GM12891 (cell line): ENCODE measurements at regions not wholly inside any gene's neighbourhood (a gene's known extent, or its start where the extent isn't known, plus 50 kb on each side); places are given as distances from the start of the nearest gene placed in this dataset.

Source experiments
- DNase-seq: peaks from one replicate; pipeline ENCODE4 v3.0.0; 2011; ENCODE audit warnings: low spot score; ENCODE audit not compliant: insufficient read length
- FAIRE-seq: peaks from 2 replicates; lab custom pipeline; 2011; peaks lifted over from hg19 to GRCh38; lab: Jason Lieb, UNC
- PAX5 ChIP-seq: IDR thresholded peaks from 2 replicates; pipeline ENCODE4 v1.6.1; 2011; ENCODE audit warnings: low read length, moderate library complexity, mild to moderate bottlenecking; ENCODE audit not compliant: insufficient read depth, severe bottlenecking
- POLR2A ChIP-seq: IDR thresholded peaks from 2 replicates; pipeline ENCODE4 v1.6.1; 2011; ENCODE audit warnings: low read depth, low read length, control low read depth
- POLR2AphosphoS5 ChIP-seq: IDR thresholded peaks from 2 replicates; pipeline ENCODE4 v1.6.1; 2011; ENCODE audit warnings: low read depth, low read length, control low read depth
- POU2F2 ChIP-seq: IDR thresholded peaks from 2 replicates; pipeline ENCODE4 v1.6.1; 2011; ENCODE audit warnings: low read depth, mild to moderate bottlenecking, control low read depth, low read length, moderate library complexity
- SPI1 ChIP-seq: IDR thresholded peaks from 2 replicates; pipeline ENCODE4 v1.6.1; 2011; ENCODE audit warnings: low read depth, low read length, control low read depth
- TAF1 ChIP-seq: IDR thresholded peaks from 2 replicates; pipeline ENCODE4 v1.6.1; 2011; ENCODE audit warnings: low read depth, low read length, control low read depth

DNA sequence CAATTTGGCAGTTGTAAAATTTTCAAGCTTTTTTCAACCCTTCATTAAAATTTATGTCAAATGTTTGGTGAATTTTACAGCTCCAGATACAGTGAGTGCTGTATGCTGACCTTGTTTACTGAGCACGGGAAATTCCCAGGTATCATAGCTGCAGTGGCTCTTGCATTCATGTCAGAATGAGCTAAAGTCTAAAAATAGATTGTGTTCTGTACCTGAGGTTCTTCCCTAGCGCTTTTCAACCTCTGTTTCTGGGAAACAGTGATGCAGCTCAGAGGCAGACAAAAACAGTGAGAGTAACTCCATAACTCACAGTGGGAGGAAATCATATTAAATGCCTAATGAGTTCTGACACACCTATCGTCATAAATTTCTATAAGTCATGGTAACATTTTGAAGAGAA lies 393.8 kb upstream of the GNPDA2 start:
- no peak for FAIRE-seq
- no peak for TF ChIP-seq POLR2A
- no peak for TF ChIP-seq POU2F2
- TF ChIP-seq TAF1: no peak
- TF ChIP-seq POLR2AphosphoS5: no peak
- no peak for TF ChIP-seq SPI1
- no peak for TF ChIP-seq PAX5
- DNase-seq: no peak

- no peak for DNase-seq
- no peak for TF ChIP-seq TAF1
- no peak for TF ChIP-seq POLR2A
- TF ChIP-seq SPI1: no peak
- no peak for TF ChIP-seq PAX5
- no peak for TF ChIP-seq POLR2AphosphoS5
- no peak for TF ChIP-seq POU2F2
- no peak for FAIRE-seq
These were observed 393.0 kb upstream of the GNPDA2 start for GRCh38 chr4:45119376-45119775.

DNA sequence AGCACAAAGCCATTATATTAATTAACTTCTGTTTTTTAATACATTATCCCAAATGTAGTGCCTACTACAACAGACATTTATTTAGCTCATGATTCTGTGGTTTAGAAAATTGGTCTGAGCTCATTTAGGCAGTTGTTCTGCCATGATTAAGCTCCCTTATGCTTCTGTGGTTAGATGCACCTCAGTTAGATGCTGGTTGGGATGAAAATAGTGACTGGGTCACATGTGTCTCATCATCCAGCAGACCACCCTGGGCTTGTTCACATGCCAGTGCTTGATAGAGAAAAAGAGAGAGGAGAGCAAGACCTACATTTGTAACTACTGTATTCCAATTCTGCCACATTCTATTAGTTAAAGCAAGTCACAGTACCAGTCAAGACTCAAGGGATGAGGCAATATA lies 376.4 kb upstream of the GNPDA2 start:
- DNase-seq (no peak), FAIRE-seq (no peak)
- TF ChIP-seq SPI1 (no peak), TAF1 (no peak), POU2F2 (no peak), PAX5 (no peak), POLR2A (no peak), POLR2AphosphoS5 (no peak)

DNA sequence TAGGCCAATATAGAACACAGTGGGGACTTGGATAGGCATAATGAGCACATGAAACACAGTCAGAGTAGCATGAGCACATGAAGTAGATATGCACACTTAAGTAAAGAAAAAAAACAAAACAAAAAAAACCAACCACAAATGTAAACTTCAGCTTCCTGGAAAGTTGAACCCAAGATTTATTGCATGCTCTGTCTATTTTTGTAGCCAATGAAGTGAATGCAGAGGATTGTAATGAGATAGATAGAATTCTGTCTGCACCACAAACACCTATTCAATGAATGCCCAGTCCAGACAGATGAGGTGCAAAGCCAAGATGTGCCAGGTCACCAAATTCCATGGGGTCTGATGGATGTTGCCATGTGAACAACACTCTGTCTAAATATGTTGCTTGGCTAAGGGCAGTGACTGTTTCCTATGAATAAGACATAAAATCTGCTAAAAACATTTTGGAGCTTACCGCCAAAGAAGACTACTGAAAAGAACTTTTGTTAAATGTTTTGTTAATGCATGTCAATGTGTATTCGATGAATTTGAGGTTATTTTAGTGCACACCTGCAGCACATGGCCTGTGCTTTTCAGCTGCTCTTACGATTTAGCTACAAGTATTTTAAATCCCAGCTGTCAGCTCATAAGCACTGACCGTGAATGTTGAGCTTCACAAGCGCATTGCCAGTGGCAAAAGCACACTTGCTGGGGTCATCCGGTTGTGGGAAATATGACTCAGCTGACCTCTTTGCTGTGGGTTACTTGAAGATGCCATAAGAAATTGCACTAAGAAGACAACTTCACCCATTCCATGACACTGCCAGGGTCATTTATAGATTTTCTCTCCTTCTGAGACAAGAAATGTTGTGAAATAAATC lies 374.8 kb upstream of the GNPDA2 start:
- DNase-seq (no peak), FAIRE-seq (no peak)
- TF ChIP-seq TAF1 (no peak), SPI1 (no peak), PAX5 (no peak), POU2F2 (no peak), POLR2A (no peak), POLR2AphosphoS5 (no peak)

DNA sequence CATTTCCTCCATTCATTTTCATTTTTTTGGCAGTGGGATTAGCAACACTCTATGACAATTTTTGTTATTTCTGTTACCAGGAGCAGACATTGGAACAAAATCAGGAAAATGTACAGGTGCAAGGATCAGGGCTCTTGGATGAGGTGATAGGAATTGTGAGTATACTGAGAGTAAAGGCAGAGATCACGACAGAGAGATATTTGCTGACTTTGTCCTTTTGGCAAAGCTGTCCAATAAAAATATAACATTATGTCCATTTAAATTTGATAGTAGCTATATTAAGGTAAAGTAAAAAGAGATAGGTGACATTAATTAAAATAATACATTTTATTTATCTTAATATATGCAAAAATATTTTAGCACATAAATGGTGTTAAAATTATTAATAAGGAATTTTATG lies 373.1 kb upstream of the GNPDA2 start:
- TF ChIP-seq TAF1: no peak
- DNase-seq: no peak
- FAIRE-seq: no peak

- no peak for DNase-seq
- TF ChIP-seq POLR2AphosphoS5: no peak
- no peak for TF ChIP-seq TAF1
- TF ChIP-seq POLR2A: no peak
- TF ChIP-seq SPI1: no peak
- TF ChIP-seq POU2F2: no peak
- no peak for TF ChIP-seq PAX5
- no peak for FAIRE-seq
These were observed 368.3 kb upstream of the GNPDA2 start for GRCh38 chr4:45094684-45095083.

GRCh38 chr4:45082101-45082500 lies 355.7 kb upstream of the GNPDA2 start:
- TF ChIP-seq POLR2A: no peak
- no peak for TF ChIP-seq TAF1
- TF ChIP-seq POU2F2: no peak
- no peak for TF ChIP-seq PAX5
- no peak for TF ChIP-seq POLR2AphosphoS5
- no peak for TF ChIP-seq SPI1
- FAIRE-seq (no peak), DNase-seq (no peak)

GRCh38 chr4:45079616-45080015 lies 353.3 kb upstream of the GNPDA2 start:
- TF ChIP-seq POLR2A (no peak), SPI1 (no peak), POLR2AphosphoS5 (no peak), TAF1 (no peak), POU2F2 (no peak), PAX5 (no peak)
- FAIRE-seq: no peak
- DNase-seq: no peak

DNA sequence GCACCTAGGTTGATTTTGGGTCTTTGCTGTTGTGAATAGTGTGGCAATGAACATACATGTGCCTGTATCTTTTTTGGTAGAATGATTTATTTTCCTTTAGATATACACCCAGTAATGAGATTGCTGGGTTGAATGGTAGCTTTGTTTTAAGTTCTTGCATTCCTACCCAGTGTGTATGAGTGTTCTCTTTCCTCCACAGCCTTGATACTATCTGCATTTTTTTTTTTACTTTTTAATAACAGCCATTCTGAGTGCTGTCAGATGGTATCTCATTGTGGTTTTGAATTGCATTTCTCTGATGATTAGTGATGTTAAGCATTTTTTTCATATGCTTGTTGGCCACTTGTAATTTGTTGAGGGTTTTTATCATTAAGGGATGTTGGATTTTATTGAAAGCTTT lies 351.8 kb upstream of the GNPDA2 start:
- TF ChIP-seq POU2F2: no peak
- no peak for TF ChIP-seq POLR2AphosphoS5
- TF ChIP-seq PAX5: no peak
- TF ChIP-seq POLR2A: no peak
- no peak for TF ChIP-seq TAF1
- TF ChIP-seq SPI1: no peak
- FAIRE-seq (no peak), DNase-seq (no peak)

DNA sequence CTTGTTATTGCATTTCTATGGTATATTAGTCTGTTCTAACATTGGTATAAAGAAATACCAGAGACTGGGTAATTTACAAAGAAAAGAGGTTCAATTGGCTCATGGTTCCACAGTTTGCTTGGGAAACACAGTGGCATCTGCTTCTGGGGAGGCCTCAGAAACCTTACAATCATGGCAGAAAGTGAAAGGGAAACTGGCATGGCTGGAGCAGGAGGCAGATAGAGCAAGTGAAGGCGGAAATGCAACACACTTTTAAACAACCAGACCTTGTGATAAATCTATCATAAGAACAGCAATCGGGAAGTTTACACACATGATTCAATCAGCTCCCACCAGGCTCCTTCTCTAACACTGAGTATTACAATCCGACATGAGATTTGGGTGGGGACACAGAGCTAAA lies 346.6 kb upstream of the GNPDA2 start:
- no peak for TF ChIP-seq POLR2A
- no peak for TF ChIP-seq POU2F2
- no peak for TF ChIP-seq PAX5
- TF ChIP-seq POLR2AphosphoS5: no peak
- no peak for TF ChIP-seq SPI1
- TF ChIP-seq TAF1: no peak
- DNase-seq (no peak), FAIRE-seq (no peak)
